GM12878 (cell line): ENCODE measurements at regions not wholly inside any gene's neighbourhood (a gene's known extent, or its start where the extent isn't known, plus 50 kb on each side); places are given as distances from the start of the nearest gene placed in this dataset.

Source experiments
- ATAC-seq: fragments of 200-7000 bp; cut with Tn5 transposase; 3 replicates; pipeline ENCODE4 v1.9.1; 2020; ENCODE audit warnings: mild to moderate bottlenecking, moderate library complexity
- BruUV-seq: library from RNA; stranded (reverse); fragments of 400-500 nt; replicated peaks from 2 replicates; lab custom pipeline; 2021; lab: Mats Ljungman, UMichigan
- CTCF ChIA-PET: fragments of 300-600 bp; sonication (Branson Sonifier 250); formaldehyde crosslinking; extraction: SDS; loops from one replicate; lab custom pipeline; 2021; ENCODE audit warnings: inconsistent platforms; lab: Yijun Ruan, JAX
- POLR2A ChIA-PET: fragments of 350-600 bp; formaldehyde crosslinking; extraction: SDS; loops from one replicate; lab custom pipeline; 2021; ENCODE audit warnings: inconsistent platforms; lab: Charles Lee
- RAD21 ChIA-PET: fragments of 300-600 bp; sonication (Branson Sonifier 250); formaldehyde crosslinking; loops from one replicate; lab custom pipeline; 2023; ENCODE audit warnings: antibody characterized with exemption; ENCODE audit not compliant: unreplicated experiment; lab: Charles Lee
- SMC1A ChIA-PET: fragments of 300-600 bp; sonication (Branson Sonifier 250); formaldehyde crosslinking; loops from one replicate; lab custom pipeline; 2023; ENCODE audit not compliant: unreplicated experiment, uncharacterized antibody; lab: Charles Lee
- DNase-seq: peaks from one replicate; pipeline ENCODE4 v3.0.0-alpha.2; 2011; ENCODE audit warnings: low read depth, low spot score
- FAIRE-seq: peaks from 3 replicates; lab custom pipeline; 2011; peaks lifted over from hg19 to GRCh38; lab: Jason Lieb, UNC
- H2AFZ ChIP-seq: 2 replicates; pipeline ENCODE4 v1.6.0; 2011; ENCODE audit warnings: low read depth, low read length, control low read depth; ENCODE audit not compliant: control insufficient read depth
- H3K27ac ChIP-seq: 2 replicates; pipeline ENCODE4 v1.5.1; 2011; ENCODE audit warnings: control low read depth; ENCODE audit not compliant: control insufficient read depth, insufficient read depth
- H3K27me3 ChIP-seq, 2 experiments: replicated peaks in 1 of 2; 2 replicates each; pipeline versions ENCODE4 v1.6.0 to v1.6.1; 2011; ENCODE audit warnings: low read length in 1 of 2; ENCODE audit not compliant: control insufficient read depth in 2 of 2, insufficient read depth in 2 of 2
- H3K36me3 ChIP-seq, 2 experiments: 2 replicates each; pipeline ENCODE4 v1.5.1; 2011; ENCODE audit warnings: low read length in 1 of 2; ENCODE audit not compliant: control insufficient read depth in 2 of 2, insufficient read depth in 2 of 2
- H3K4me1 ChIP-seq: 2 replicates; pipeline ENCODE4 v1.6.1; 2011; ENCODE audit warnings: mild to moderate bottlenecking, low read length, moderate library complexity, mixed read lengths; ENCODE audit not compliant: control insufficient read depth, insufficient read depth
- H3K4me2 ChIP-seq: 2 replicates; pipeline ENCODE4 v1.6.0; 2011; ENCODE audit warnings: control low read depth; ENCODE audit not compliant: control insufficient read depth, insufficient read depth
- H3K4me3 ChIP-seq: fragments of 200-600 bp; sonication (generic); 2 replicates; pipeline ENCODE4 v1.5.1; 2016
- H3K79me2 ChIP-seq: 2 replicates; pipeline ENCODE4 v1.6.0; 2011; ENCODE audit warnings: low read length; ENCODE audit not compliant: control insufficient read depth, insufficient read depth
- H3K9ac ChIP-seq: 2 replicates; pipeline ENCODE4 v1.8.0; 2011; ENCODE audit warnings: low read length, control low read depth, mixed read lengths; ENCODE audit not compliant: control insufficient read depth, insufficient read depth
- H3K9me3 ChIP-seq: replicated peaks from 3 replicates; pipeline ENCODE4 v1.5.1; 2011; ENCODE audit warnings: mild to moderate bottlenecking, low read length; ENCODE audit not compliant: control insufficient read depth, insufficient read depth
- H4K20me1 ChIP-seq: 2 replicates; pipeline ENCODE4 v1.6.0; 2011; ENCODE audit not compliant: control insufficient read depth, insufficient read depth
- HDGF ChIP-seq: fragments of 450-650 bp; IDR thresholded peaks from 2 replicates; pipeline ENCODE4 v1.6.1; 2016; ENCODE audit warnings: antibody characterized with exemption
- JUNB ChIP-seq: IDR thresholded peaks from 2 replicates; pipeline ENCODE4 v1.6.1; 2016; ENCODE audit warnings: antibody characterized with exemption, mild to moderate bottlenecking
- SREBF1 ChIP-seq: IDR thresholded peaks from 2 replicates; pipeline ENCODE4 v1.6.1; 2012; ENCODE audit warnings: mild to moderate bottlenecking, low read length
- TCF7 ChIP-seq: IDR thresholded peaks from 2 replicates; pipeline ENCODE4 v1.6.1; 2014; ENCODE audit warnings: antibody characterized with exemption, borderline replicate concordance
- WGBS: methylation state at CpG from one replicate; pipeline ENCODE4 v1.1.6; 2016; ENCODE audit warnings: low lambda C conversion rate; ENCODE audit not compliant: insufficient replicate concordance, insufficient coverage; ENCODE audit errors: missing lambda C conversion rate; 5-methylcytosine and 5-hydroxymethylcytosine counted together
- in situ Hi-C: fragments of 300-500 bp; cut with MboI; formaldehyde crosslinking; loops from 9 replicates; pipeline ENCODE4 v1.14.3; 2018; ENCODE audit warnings: mixed read lengths
- intact Hi-C: fragments of 100-400 bp; cut with micrococcal nuclease; formaldehyde crosslinking; loops from one replicate; pipeline ENCODE4 v1.14.2; 2022; ENCODE audit not compliant: unreplicated experiment
- TF ChIP-seq, protein P1 (sequence below): fragments of 450-650 bp; IDR thresholded peaks from 2 replicates; pipeline ENCODE4 v1.6.1; 2018; ENCODE audit warnings: borderline replicate concordance, mild to moderate bottlenecking; ENCODE audit not compliant: partially characterized antibody
- TF ChIP-seq, protein P2 (sequence below): fragments of 450-650 bp; IDR thresholded peaks from 2 replicates; pipeline ENCODE4 v1.6.1; 2016; ENCODE audit warnings: mild to moderate bottlenecking
- TF ChIP-seq, protein P3 (sequence below), 3 experiments: IDR thresholded peaks in 2 of 3; conservative IDR thresholded peaks in 1 of 3; 2 replicates each; pipeline ENCODE4 v1.5.1; 2011; ENCODE audit warnings: low read depth in 3 of 3, low read length in 3 of 3, mild to moderate bottlenecking in 3 of 3, control low read depth in 2 of 3, moderate library complexity in 2 of 3, inconsistent platforms in 1 of 3, mixed read lengths in 1 of 3; ENCODE audit not compliant: control insufficient read depth in 2 of 3, insufficient read depth in 1 of 3; ENCODE audit errors: extremely low read depth in 1 of 3

DNA sequence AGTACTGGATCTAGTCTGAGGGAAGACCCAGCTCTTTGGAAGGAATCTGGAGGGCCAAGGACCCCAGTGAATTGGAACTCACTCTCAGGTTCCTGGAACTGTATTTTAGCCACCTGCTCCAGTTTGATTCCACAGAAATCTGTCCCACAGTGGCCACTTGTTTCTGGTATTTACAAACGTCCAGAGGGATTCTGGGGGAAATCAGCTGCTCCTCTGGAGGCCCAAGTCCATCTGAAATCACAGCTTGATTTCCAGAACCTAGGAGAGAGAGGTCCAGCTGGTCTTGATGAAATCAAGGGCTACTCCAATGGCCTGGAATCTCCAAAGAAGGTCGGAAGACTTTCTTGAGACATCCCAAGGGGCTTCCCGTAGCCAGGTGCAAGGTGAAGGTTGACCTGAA is 132.3 kb upstream of the UMPS start:
- H3K4me2 ChIP-seq, result no peak overlapping the region
- DNase-seq (no peak), FAIRE-seq (no peak), ATAC-seq (no peak)
- BruUV-seq, result no TSS peak
- H3K4me1 ChIP-seq, result peaks cover 10% of the 10 kb centered on the region
- no peak overlapping the region for H2AFZ ChIP-seq
- no peak overlapping the region for H3K27ac ChIP-seq
- TF ChIP-seq HDGF, result no peak
- no peak for TF ChIP-seq JUNB
- no peak for TF ChIP-seq SREBF1
- TF ChIP-seq, protein P1, sequence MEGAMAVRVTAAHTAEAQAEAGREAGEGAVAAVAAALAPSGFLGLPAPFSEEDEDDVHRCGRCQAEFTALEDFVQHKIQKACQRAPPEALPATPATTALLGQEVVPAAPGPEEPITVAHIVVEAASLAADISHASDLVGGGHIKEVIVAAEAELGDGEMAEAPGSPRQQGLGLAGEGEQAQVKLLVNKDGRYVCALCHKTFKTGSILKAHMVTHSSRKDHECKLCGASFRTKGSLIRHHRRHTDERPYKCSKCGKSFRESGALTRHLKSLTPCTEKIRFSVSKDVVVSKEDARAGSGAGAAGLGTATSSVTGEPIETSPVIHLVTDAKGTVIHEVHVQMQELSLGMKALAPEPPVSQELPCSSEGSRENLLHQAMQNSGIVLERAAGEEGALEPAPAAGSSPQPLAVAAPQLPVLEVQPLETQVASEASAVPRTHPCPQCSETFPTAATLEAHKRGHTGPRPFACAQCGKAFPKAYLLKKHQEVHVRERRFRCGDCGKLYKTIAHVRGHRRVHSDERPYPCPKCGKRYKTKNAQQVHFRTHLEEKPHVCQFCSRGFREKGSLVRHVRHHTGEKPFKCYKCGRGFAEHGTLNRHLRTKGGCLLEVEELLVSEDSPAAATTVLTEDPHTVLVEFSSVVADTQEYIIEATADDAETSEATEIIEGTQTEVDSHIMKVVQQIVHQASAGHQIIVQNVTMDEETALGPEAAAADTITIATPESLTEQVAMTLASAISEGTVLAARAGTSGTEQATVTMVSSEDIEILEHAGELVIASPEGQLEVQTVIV, result no peak
- TF ChIP-seq, protein P2, sequence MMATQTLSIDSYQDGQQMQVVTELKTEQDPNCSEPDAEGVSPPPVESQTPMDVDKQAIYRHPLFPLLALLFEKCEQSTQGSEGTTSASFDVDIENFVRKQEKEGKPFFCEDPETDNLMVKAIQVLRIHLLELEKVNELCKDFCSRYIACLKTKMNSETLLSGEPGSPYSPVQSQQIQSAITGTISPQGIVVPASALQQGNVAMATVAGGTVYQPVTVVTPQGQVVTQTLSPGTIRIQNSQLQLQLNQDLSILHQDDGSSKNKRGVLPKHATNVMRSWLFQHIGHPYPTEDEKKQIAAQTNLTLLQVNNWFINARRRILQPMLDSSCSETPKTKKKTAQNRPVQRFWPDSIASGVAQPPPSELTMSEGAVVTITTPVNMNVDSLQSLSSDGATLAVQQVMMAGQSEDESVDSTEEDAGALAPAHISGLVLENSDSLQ, result no peak
- no peak for TF ChIP-seq TCF7
- TF ChIP-seq, protein P3, sequence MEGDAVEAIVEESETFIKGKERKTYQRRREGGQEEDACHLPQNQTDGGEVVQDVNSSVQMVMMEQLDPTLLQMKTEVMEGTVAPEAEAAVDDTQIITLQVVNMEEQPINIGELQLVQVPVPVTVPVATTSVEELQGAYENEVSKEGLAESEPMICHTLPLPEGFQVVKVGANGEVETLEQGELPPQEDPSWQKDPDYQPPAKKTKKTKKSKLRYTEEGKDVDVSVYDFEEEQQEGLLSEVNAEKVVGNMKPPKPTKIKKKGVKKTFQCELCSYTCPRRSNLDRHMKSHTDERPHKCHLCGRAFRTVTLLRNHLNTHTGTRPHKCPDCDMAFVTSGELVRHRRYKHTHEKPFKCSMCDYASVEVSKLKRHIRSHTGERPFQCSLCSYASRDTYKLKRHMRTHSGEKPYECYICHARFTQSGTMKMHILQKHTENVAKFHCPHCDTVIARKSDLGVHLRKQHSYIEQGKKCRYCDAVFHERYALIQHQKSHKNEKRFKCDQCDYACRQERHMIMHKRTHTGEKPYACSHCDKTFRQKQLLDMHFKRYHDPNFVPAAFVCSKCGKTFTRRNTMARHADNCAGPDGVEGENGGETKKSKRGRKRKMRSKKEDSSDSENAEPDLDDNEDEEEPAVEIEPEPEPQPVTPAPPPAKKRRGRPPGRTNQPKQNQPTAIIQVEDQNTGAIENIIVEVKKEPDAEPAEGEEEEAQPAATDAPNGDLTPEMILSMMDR (IDR thresholded peaks at IDR 0.05 in 2 of 3, conservative IDR thresholded peaks at IDR 0.05 in 1 of 3; ENCODE audit: control insufficient read depth in 2 of 3, extremely low read depth in 1 of 3, insufficient read depth in 1 of 3, low read depth in 3 of 3, low read length in 3 of 3), result no peak
- H3K9ac ChIP-seq, result no peak overlapping the region
- H3K79me2 ChIP-seq, result no peaks in the 10 kb centered on the region
- H3K36me3 ChIP-seq, result no peaks in the 10 kb centered on the region
- no peaks in the 10 kb centered on the region for H3K9me3 ChIP-seq
- H4K20me1 ChIP-seq, result no peaks in the 10 kb centered on the region; the same call in 1 of the 2 replicates
- SMC1A ChIA-PET, result interaction anchor here (0.7 to 2.2 kb wide), 15 partner anchors 8 to 90 kb away, joined by 3 to 10 read pairs (median 3); no protein-coding TSS in a partner anchor
- RAD21 ChIA-PET, result interaction anchor here (0.8 to 1.4 kb wide), 5 partner anchors 8 to 92 kb away, joined by 3 to 4 read pairs (median 3); no protein-coding TSS in a partner anchor
- no peaks in the 10 kb centered on the region for H3K27me3 ChIP-seq
- CTCF ChIA-PET, result interaction anchor here (0.7 to 2.1 kb wide), 7 partner anchors 8 to 91 kb away, joined by 3 to 9 read pairs (median 4); no protein-coding TSS in a partner anchor
- WGBS, result 46% methylated on average over 3 of the region's 3 CpGs
- no peak overlapping the region for H3K4me3 ChIP-seq
- in situ Hi-C loops, result no loop called here
- POLR2A ChIA-PET, result interaction anchor here (0.6 to 1.6 kb wide), 6 partner anchors 8 to 519 kb away, joined by 3 to 5 read pairs (median 4); no protein-coding TSS in a partner anchor
- intact Hi-C loops, result no loop called here
